GM12892 (cell line): ENCODE measurements at regions not wholly inside any gene's neighbourhood (a gene's known extent, or its start where the extent isn't known, plus 50 kb on each side); places are given as distances from the start of the nearest gene placed in this dataset.

Source experiments
- POLR2A ChIP-seq: IDR thresholded peaks from 2 replicates; pipeline ENCODE4 v1.6.1; 2011; ENCODE audit warnings: low read depth, low read length, control low read depth
- POLR2AphosphoS5 ChIP-seq: IDR thresholded peaks from 2 replicates; pipeline ENCODE4 v1.6.1; 2011; ENCODE audit warnings: low read depth, low read length, control low read depth

DNA sequence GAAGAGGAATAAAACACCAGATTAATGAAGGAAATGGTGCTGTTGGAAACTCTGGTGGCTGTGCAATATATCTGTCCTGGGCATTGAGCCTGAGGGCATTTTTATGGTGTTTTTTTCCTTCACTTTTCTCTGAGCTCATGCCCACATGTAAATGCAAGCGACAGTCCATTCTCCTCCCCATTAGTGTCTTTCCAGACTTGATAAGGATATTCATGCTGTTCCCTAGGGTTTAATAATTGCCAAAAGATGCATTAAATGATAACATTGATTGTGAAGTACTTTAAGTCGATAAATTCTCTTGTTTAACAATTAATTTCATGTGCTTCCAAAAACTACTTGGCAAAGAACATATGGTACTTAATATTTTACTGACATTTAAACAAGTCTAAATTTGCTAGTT lies 384.7 kb downstream of the MDFIC start:
- TF ChIP-seq POLR2A (no peak), POLR2AphosphoS5 (no peak)
